ENCODE measurements at regions not wholly inside any gene's neighbourhood (a gene's known extent, or its start where the extent isn't known, plus 50 kb on each side); places are given as distances from the start of the nearest gene placed in this dataset.

DNA sequence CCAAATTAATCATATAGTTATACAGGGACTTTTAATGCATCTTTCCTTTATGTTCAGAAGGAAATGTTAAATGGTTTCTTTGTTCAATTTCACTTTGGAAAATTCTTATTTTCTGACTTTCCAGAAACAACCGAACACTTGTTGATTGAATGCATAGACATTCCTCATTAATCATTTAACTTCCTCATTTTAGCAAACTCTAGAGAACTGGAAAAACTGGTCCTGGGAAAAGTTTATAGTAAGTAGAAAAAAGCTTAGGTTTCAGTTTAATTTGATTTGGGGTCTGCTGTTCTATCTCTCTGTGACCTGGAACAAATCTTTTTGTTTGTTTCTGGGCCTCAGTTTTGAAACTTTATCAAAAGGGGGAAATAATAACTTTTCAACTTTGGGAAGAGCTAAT, 320.4 kb downstream of the CMPK2 start:
- Histone ChIP-seq H3K27ac (no peak overlapping the region), H3K36me3 (no peaks in the 10 kb centered on the region), H3K27me3 (no peaks in the 10 kb centered on the region), H3K4me3 (no peak overlapping the region), H3K9me3 (no peaks in the 10 kb centered on the region), H3K4me1 (no peaks in the 10 kb centered on the region)
- intact Hi-C loops (cut with DNase I; ENCODE audit: low total_unique reads) = no loop called here
- TF ChIP-seq EP300 (IDR thresholded peaks at IDR 0.05) (no peak), POLR2AphosphoS5 (IDR thresholded peaks at IDR 0.05) (no peak), POLR2A (IDR thresholded peaks at IDR 0.05) (no peak)
- TF ChIP-seq, protein P1, sequence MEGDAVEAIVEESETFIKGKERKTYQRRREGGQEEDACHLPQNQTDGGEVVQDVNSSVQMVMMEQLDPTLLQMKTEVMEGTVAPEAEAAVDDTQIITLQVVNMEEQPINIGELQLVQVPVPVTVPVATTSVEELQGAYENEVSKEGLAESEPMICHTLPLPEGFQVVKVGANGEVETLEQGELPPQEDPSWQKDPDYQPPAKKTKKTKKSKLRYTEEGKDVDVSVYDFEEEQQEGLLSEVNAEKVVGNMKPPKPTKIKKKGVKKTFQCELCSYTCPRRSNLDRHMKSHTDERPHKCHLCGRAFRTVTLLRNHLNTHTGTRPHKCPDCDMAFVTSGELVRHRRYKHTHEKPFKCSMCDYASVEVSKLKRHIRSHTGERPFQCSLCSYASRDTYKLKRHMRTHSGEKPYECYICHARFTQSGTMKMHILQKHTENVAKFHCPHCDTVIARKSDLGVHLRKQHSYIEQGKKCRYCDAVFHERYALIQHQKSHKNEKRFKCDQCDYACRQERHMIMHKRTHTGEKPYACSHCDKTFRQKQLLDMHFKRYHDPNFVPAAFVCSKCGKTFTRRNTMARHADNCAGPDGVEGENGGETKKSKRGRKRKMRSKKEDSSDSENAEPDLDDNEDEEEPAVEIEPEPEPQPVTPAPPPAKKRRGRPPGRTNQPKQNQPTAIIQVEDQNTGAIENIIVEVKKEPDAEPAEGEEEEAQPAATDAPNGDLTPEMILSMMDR (IDR thresholded peaks at IDR 0.05) = no peak
- DNase-seq = peak in 1 of 2 donors; percentile 68
- 11 to 32% (median 16%) methylated on average over 1 of the region's 1 CpG for WGBS, 5 donors

DNA sequence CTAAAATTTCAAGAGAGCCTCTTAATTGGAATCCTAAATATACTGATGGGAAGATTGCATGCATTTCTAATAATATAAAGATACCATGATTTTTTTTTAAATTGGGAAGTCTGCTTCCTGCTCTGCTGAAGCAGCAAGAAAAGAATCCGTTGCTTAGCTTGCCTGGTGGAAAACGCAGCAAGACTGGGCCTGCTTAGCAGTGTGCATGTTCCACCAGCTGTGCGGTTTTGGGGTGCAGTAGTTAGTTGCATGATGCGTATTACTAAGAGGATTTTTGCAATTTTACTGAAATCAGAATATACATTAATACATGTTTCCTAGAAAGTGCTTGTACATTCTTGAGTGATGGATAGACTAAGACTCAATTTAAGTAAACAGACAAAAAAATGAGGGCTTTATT, 319.9 kb downstream of the CMPK2 start:
- Histone ChIP-seq H3K9me3 (peaks cover 0 to 3% (median 0%) of the 10 kb centered on the region in 4 donors), H3K4me3 (no peak overlapping the region), H3K36me3 (no peaks in the 10 kb centered on the region), H3K27ac (no peak overlapping the region), H3K27me3 (no peaks in the 10 kb centered on the region), H3K4me1 (no peaks in the 10 kb centered on the region)
- DNase-seq = no peak
- WGBS, 5 donors = 73 to 83% (median 80%) methylated on average over 4 of the region's 4 CpGs
- intact Hi-C loops (cut with DNase I; ENCODE audit: low total_unique reads) = no loop called here
- TF ChIP-seq POLR2A (IDR thresholded peaks at IDR 0.05) (no peak), EP300 (IDR thresholded peaks at IDR 0.05) (no peak), POLR2AphosphoS5 (IDR thresholded peaks at IDR 0.05) (no peak)
- TF ChIP-seq, protein P1 (IDR thresholded peaks at IDR 0.05) = no peak

DNA sequence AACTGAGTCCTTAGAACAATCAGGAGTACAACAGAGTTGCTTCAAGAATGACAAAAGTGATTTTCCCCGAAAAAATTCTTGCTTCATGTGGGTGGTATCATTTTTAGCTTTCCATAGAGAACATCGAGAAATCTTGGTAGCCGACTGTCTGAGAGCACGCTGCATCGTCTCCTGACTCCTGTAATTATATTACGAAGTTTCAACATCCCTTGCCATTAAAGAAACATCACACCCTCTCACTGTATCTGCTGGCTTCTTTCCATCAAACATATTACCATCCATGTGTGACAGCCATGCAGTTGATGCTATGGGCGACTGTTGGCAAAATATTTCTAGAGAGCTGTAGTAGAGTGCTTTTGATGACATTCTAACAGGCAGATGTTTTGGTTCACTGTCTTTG, 311.2 kb downstream of the CMPK2 start:
- 87 to 91% (median 88%) methylated on average over 7 of the region's 7 CpGs for WGBS, 5 donors
- H3K27me3 ChIP-seq = no peaks in the 10 kb centered on the region
- H3K9me3 ChIP-seq = peaks cover 0 to 7% (median 0%) of the 10 kb centered on the region in 4 donors
- TF ChIP-seq, protein P1 (IDR thresholded peaks at IDR 0.05) = no peak
- TF ChIP-seq POLR2A (IDR thresholded peaks at IDR 0.05) = no peak
- TF ChIP-seq EP300 (IDR thresholded peaks at IDR 0.05) = no peak
- no peak for TF ChIP-seq POLR2AphosphoS5 (IDR thresholded peaks at IDR 0.05)
- no peak for DNase-seq
- intact Hi-C loops (cut with DNase I; ENCODE audit: low total_unique reads) = no loop called here
- no peak overlapping the region for H3K27ac ChIP-seq
- H3K4me1 ChIP-seq = no peaks in the 10 kb centered on the region
- no peaks in the 10 kb centered on the region for H3K36me3 ChIP-seq
- no peak overlapping the region for H3K4me3 ChIP-seq

DNA sequence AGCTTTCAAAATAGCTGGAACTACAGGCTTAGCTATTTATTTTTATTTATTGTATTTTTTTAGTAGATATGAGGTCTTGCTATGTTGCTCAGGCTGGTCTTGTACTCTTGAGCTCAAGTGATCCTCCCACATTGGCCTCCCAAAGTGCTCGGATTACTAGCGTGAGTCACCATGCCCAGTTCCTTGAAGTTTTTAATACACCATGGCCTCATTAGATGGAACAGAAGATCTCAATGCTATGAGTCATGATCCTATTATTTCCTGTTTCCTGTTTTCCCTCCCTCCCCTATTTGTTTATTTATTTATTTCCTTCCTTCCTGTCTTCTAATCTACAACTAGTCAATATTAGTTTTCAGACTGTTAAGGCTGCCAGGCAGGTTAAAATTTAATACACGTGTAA, 309.0 kb downstream of the CMPK2 start:
- Histone ChIP-seq H3K36me3 (no peaks in the 10 kb centered on the region), H3K9me3 (no peaks in the 10 kb centered on the region), H3K4me1 (no peaks in the 10 kb centered on the region), H3K27ac (no peak overlapping the region), H3K4me3 (no peak overlapping the region), H3K27me3 (no peaks in the 10 kb centered on the region)
- 51 to 61% (median 54%) methylated on average over 3 of the region's 3 CpGs for WGBS, 5 donors
- intact Hi-C loops (cut with DNase I; ENCODE audit: low total_unique reads) = no loop called here
- TF ChIP-seq, protein P1 (IDR thresholded peaks at IDR 0.05) = no peak
- TF ChIP-seq EP300 (IDR thresholded peaks at IDR 0.05) = no peak
- no peak for TF ChIP-seq POLR2A (IDR thresholded peaks at IDR 0.05)
- no peak for TF ChIP-seq POLR2AphosphoS5 (IDR thresholded peaks at IDR 0.05)
- DNase-seq = peak in 1 of 2 donors; percentile 36
